ENCODE measurements at regions not wholly inside any gene's neighbourhood (a gene's known extent, or its start where the extent isn't known, plus 50 kb on each side); places are given as distances from the start of the nearest gene placed in this dataset.
A peak's percentile ranks its signal among the peaks of the same experiment; 100 is the strongest.

DNA sequence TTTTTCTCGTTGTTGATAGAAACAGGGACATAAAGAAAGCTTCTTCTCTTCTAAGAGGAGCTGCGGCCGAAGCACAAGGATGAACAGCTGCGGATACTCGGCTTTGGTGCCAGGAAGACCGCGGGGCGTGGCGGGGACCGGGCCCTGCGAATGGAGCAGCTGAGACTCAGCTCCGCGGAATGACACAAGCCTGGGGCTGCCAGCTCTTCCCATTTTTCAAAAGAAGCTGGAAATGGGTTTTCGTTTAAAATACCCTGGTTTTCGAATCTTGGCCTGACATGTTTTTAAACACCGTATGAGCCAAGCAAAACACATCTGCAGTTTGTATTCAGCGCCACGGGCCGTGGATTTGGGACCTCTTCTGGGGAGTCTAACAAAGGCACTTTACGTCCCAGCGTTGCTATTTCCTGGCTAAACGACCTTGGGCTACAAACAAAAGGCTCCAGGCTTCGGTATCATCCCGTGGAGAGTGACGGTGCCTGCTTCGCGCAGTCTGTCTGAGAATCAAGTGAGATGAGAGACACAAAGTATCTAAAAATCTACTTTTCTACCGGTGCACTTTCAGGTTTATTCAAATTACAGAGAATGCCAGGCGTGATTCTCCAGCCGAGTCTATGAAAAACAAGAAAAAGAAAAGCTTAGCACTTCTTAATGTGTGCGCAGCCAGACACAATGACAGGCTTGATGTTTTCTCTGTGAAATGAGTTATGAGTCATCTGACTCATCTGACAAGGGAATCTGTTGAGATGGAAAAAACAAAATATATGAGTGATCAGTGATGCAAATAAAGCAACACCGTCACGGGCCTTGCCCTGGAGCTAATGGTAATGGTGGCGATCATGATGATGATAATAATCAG lies 114.0 kb upstream of the TMEM132D start:
- H3K27me3 ChIP-seq (ENCODE audit: insufficient read depth), result no peaks in the 10 kb centered on the region
- H3K4me2 ChIP-seq, result no peak overlapping the region
- H3K9ac ChIP-seq, result no peak overlapping the region
- H4K20me1 ChIP-seq (ENCODE audit: insufficient read depth), result no peaks in the 10 kb centered on the region
- H2AFZ ChIP-seq (ENCODE audit: low read depth), result no peak overlapping the region
- no peaks in the 10 kb centered on the region for H3F3A ChIP-seq (replicated peaks; ENCODE audit: insufficient read depth)
- ChIA-PET CTCF (interaction anchor here (0.8 to 8.0 kb wide), 8 partner anchors 7 to 315 kb away, joined by 3 to 105 read pairs (median 4); no protein-coding TSS in a partner anchor), POLR2A (no interaction called here)
- H3K36me3 ChIP-seq (replicated peaks in 1 of 2; ENCODE audit: control insufficient read depth in 1 of 2, insufficient read depth in 2 of 2, low read length in 1 of 2), result no peaks in the 10 kb centered on the region
- H3K79me2 ChIP-seq (ENCODE audit: insufficient read depth), result no peaks in the 10 kb centered on the region
- no peaks in the 10 kb centered on the region for H3K9me3 ChIP-seq
- no peak overlapping the region for H3K27ac ChIP-seq (ENCODE audit: low read depth in 2 of 2, low read length in 1 of 2)
- DNase-seq, result peak; percentile 56
- TF ChIP-seq RFX5 (IDR thresholded peaks at IDR 0.05; ENCODE audit: low read length) (no peak), TEAD4 (IDR thresholded peaks at IDR 0.05; ENCODE audit: borderline replicate concordance, insufficient read depth) (no peak), EZH2phosphoT487 (IDR thresholded peaks at IDR 0.05; ENCODE audit: borderline replicate concordance, low read depth) (no peak), POLR2AphosphoS5 (IDR thresholded peaks at IDR 0.05; ENCODE audit: low read depth, low read length) (no peak), FOXM1 (IDR thresholded peaks at IDR 0.05; ENCODE audit: low read depth) (no peak), TCF12 (IDR thresholded peaks at IDR 0.05) (no peak), NRF1 (IDR thresholded peaks at IDR 0.05; ENCODE audit: low read depth, low read length) (no peak), TAF1 (IDR thresholded peaks at IDR 0.05; ENCODE audit: borderline replicate concordance, low read depth, low read length) (no peak), USF2 (IDR thresholded peaks at IDR 0.05; ENCODE audit: borderline replicate concordance, low read depth, low read length) (no peak), SIN3A (IDR thresholded peaks at IDR 0.05; ENCODE audit: borderline replicate concordance, low read depth, low read length) (no peak), GATA2 (CRISPR knock-in tag; IDR thresholded peaks at IDR 0.05) (no peak), SMC3 (IDR thresholded peaks at IDR 0.05; ENCODE audit: low read depth, low read length) (no peak), MXI1 (IDR thresholded peaks at IDR 0.05; ENCODE audit: low read depth, low read length) (no peak), USF1 (IDR thresholded peaks at IDR 0.05; ENCODE audit: borderline replicate concordance, low read depth) (no peak)
- TF ChIP-seq, protein P1, sequence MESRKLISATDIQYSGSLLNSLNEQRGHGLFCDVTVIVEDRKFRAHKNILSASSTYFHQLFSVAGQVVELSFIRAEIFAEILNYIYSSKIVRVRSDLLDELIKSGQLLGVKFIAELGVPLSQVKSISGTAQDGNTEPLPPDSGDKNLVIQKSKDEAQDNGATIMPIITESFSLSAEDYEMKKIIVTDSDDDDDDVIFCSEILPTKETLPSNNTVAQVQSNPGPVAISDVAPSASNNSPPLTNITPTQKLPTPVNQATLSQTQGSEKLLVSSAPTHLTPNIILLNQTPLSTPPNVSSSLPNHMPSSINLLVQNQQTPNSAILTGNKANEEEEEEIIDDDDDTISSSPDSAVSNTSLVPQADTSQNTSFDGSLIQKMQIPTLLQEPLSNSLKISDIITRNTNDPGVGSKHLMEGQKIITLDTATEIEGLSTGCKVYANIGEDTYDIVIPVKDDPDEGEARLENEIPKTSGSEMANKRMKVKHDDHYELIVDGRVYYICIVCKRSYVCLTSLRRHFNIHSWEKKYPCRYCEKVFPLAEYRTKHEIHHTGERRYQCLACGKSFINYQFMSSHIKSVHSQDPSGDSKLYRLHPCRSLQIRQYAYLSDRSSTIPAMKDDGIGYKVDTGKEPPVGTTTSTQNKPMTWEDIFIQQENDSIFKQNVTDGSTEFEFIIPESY (IDR thresholded peaks at IDR 0.05; ENCODE audit: borderline replicate concordance, low read depth), result no peak
- H3K4me1 ChIP-seq (ENCODE audit: control insufficient read depth in 1 of 2, insufficient read depth in 2 of 2, low read depth in 1 of 2, low read length in 1 of 2), result no peaks in the 10 kb centered on the region; a peak in 1 of 4 replicates
- WGBS (ENCODE audit: low lambda C conversion rate), result 20% methylated on average over 34 of the region's 34 CpGs
- H3K9me2 ChIP-seq, result no peaks in the 10 kb centered on the region
- H3K4me3 ChIP-seq (ENCODE audit: low read depth in 2 of 2, low read length in 1 of 2), result no peak overlapping the region

All from SK-N-SH (cell line).